ENCODE measurements at regions not wholly inside any gene's neighbourhood (a gene's known extent, or its start where the extent isn't known, plus 50 kb on each side); places are given as distances from the start of the nearest gene placed in this dataset.

GRCh38 chr9:18159254-18159653, 314.7 kb upstream of the ADAMTSL1 start:
- no peak for DNase-seq

- DNase-seq: no peak
Observed at GRCh38 chr9:18163146-18163545, 310.8 kb upstream of the ADAMTSL1 start.

GRCh38 chr9:18167733-18168132, 306.2 kb upstream of the ADAMTSL1 start:
- no peak for DNase-seq

GRCh38 chr9:18173923-18174322, 300.0 kb upstream of the ADAMTSL1 start:
- no peak for DNase-seq

- DNase-seq: no peak
Observed at GRCh38 chr9:18182636-18183035, 291.3 kb upstream of the ADAMTSL1 start.

GRCh38 chr9:18183974-18184373, 290.0 kb upstream of the ADAMTSL1 start:
- DNase-seq: no peak

- DNase-seq: no peak
Observed at GRCh38 chr9:18184401-18184800, 289.6 kb upstream of the ADAMTSL1 start.

GRCh38 chr9:18185196-18185595, 288.8 kb upstream of the ADAMTSL1 start:
- no peak for DNase-seq

- no peak for DNase-seq
Observed at GRCh38 chr9:18188971-18189370, 285.0 kb upstream of the ADAMTSL1 start.

- DNase-seq: no peak
Observed at GRCh38 chr9:18189871-18190670, 283.9 kb upstream of the ADAMTSL1 start.

GRCh38 chr9:18190671-18191374, 283.1 kb upstream of the ADAMTSL1 start:
- DNase-seq: no peak

- DNase-seq: no peak
Observed at GRCh38 chr9:18194316-18194715, 279.6 kb upstream of the ADAMTSL1 start.

- no peak for DNase-seq
Observed at GRCh38 chr9:18195223-18195622, 278.7 kb upstream of the ADAMTSL1 start.

GRCh38 chr9:18202924-18203323, 271.0 kb upstream of the ADAMTSL1 start:
- no peak for DNase-seq

GRCh38 chr9:18207735-18208134, 266.2 kb upstream of the ADAMTSL1 start:
- no peak for DNase-seq

- DNase-seq: no peak
Observed at GRCh38 chr9:18208166-18209059, 265.5 kb upstream of the ADAMTSL1 start.

- no peak for DNase-seq
Observed at GRCh38 chr9:18215626-18216025, 258.3 kb upstream of the ADAMTSL1 start.

- DNase-seq: no peak
Observed at GRCh38 chr9:18216376-18216775, 257.6 kb upstream of the ADAMTSL1 start.

GRCh38 chr9:18228101-18228500, 245.9 kb upstream of the ADAMTSL1 start:
- DNase-seq: no peak

GRCh38 chr9:18229992-18230676, 243.8 kb upstream of the ADAMTSL1 start:
- DNase-seq: no peak

GRCh38 chr9:18233311-18233710, 240.6 kb upstream of the ADAMTSL1 start:
- DNase-seq: no peak

GRCh38 chr9:18233776-18234445, 240.0 kb upstream of the ADAMTSL1 start:
- DNase-seq: no peak

Data from NCI-H1436 treated with DMSO at 0.1 percent for 48 hours (cell line).